D721Med (cell line): ENCODE measurements at regions not wholly inside any gene's neighbourhood (a gene's known extent, or its start where the extent isn't known, plus 50 kb on each side); places are given as distances from the start of the nearest gene placed in this dataset.

Experiments
- DNase-seq: peaks from one replicate; pipeline ENCODE4 v3.0.0; 2011; ENCODE audit warnings: low spot score; ENCODE audit not compliant: insufficient read length
- FAIRE-seq: peaks from 2 replicates; lab custom pipeline; 2011; peaks lifted over from hg19 to GRCh38; lab: Jason Lieb, UNC
- CTCF ChIP-seq: IDR thresholded peaks from 2 replicates; pipeline ENCODE4 v1.5.1; 2012; ENCODE audit warnings: mild to moderate bottlenecking, control low read depth; ENCODE audit not compliant: insufficient read depth; ENCODE audit errors: missing control alignments

GRCh38 chr1:191453487-191453886 is 704.8 kb upstream of the RGS18 start:
- FAIRE-seq (no peak), DNase-seq (no peak)
- no peak for TF ChIP-seq CTCF

GRCh38 chr1:191457889-191458288 is 700.4 kb upstream of the RGS18 start:
- no peak for DNase-seq
- no peak for TF ChIP-seq CTCF
- FAIRE-seq, result no peak

- DNase-seq (no peak), FAIRE-seq (peak; percentile 68)
- no peak for TF ChIP-seq CTCF
Observed at GRCh38 chr1:191460234-191460633, 698.0 kb upstream of the RGS18 start.

GRCh38 chr1:191483988-191484387 is 674.3 kb upstream of the RGS18 start:
- TF ChIP-seq CTCF, result no peak
- DNase-seq (no peak), FAIRE-seq (peak; percentile 29)

GRCh38 chr1:191490303-191490702 is 668.0 kb upstream of the RGS18 start:
- FAIRE-seq (no peak), DNase-seq (no peak)
- no peak for TF ChIP-seq CTCF

- no peak for FAIRE-seq
- DNase-seq, result no peak
Observed at GRCh38 chr1:191495040-191495439, 663.2 kb upstream of the RGS18 start.

GRCh38 chr1:191498318-191498717 is 659.9 kb upstream of the RGS18 start:
- no peak for FAIRE-seq
- TF ChIP-seq CTCF, result no peak
- no peak for DNase-seq

More at GRCh38 chr1:191495040-191495439, 663.2 kb upstream of the RGS18 start:
- TF ChIP-seq CTCF, result no peak
